AG10803 (cell line): ENCODE measurements at regions not wholly inside any gene's neighbourhood (a gene's known extent, or its start where the extent isn't known, plus 50 kb on each side); places are given as distances from the start of the nearest gene placed in this dataset.

Source experiments
- DNase-seq: peaks from one replicate; pipeline ENCODE4 v3.0.0; 2010; ENCODE audit warnings: low read depth
- H3K4me3 ChIP-seq: 2 replicates; pipeline ENCODE4 v1.5.1; 2011; ENCODE audit warnings: mild to moderate bottlenecking, low read length, control low read depth
- TF ChIP-seq, protein P1 (sequence below): conservative IDR thresholded peaks from 2 replicates; pipeline ENCODE4 v1.5.1; 2011; ENCODE audit warnings: mild to moderate bottlenecking, low read length, control low read depth, inconsistent platforms

DNA sequence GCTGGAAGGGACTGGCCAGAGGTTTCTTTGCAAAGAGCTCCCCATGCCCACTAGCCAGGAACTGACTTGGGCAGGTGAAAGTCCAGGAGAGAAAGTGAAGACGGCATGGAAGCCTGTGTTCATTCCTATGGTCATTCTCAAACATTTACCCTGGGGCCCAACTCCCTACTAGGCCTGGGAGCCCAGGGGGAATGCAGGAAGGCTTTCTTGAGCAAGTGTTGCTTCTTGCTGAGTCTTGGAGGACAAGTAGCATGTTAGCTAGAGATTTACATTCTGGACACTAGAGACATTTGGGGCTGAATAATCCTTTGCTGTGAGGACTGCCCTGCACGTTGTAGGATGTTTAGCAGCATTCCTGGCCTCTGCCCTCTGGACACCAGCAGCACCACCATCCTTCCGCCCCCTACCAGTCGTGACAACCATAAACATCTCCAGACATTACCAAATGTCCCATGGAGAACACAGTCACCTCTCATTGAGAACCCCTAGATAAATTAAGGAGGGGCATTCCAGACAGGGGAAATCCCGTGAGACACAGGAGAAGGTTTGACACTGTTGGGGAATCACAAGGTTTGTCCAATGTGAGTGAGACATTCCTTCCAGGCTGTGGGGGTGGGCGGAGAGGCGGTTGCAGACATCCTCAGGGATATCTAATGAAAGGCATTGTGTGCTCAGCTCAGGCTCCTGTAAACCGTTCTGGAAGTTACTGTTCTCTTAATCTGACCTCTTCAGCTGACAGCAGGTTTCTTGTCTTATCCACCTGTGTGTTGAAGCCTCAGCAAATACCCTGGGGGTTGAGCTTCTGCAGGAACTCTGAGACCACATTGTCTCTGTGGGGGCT is 236.2 kb downstream of the TLE3 start:
- H3K4me3 ChIP-seq = no peak overlapping the region
- no peak for DNase-seq
- TF ChIP-seq, protein P1, sequence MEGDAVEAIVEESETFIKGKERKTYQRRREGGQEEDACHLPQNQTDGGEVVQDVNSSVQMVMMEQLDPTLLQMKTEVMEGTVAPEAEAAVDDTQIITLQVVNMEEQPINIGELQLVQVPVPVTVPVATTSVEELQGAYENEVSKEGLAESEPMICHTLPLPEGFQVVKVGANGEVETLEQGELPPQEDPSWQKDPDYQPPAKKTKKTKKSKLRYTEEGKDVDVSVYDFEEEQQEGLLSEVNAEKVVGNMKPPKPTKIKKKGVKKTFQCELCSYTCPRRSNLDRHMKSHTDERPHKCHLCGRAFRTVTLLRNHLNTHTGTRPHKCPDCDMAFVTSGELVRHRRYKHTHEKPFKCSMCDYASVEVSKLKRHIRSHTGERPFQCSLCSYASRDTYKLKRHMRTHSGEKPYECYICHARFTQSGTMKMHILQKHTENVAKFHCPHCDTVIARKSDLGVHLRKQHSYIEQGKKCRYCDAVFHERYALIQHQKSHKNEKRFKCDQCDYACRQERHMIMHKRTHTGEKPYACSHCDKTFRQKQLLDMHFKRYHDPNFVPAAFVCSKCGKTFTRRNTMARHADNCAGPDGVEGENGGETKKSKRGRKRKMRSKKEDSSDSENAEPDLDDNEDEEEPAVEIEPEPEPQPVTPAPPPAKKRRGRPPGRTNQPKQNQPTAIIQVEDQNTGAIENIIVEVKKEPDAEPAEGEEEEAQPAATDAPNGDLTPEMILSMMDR = no peak

DNA sequence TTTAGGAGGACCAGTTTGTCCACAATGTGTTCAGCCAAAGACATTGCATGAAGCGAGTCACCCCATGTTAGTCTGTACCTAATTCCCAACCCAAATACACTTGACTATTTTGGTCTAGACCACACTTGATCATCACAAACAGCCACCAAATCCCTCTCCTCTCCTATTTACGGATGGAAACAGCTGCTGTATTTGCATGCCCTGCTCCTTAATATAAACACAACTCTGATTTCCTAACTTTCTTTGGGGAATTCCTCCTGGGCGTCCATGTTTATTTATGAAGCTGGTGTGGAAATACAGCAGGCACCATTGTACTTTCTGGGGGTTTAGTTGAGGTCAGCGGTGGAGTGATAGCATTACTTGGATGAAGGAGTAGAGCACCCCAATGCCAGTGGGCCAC is 235.2 kb downstream of the TLE3 start:
- DNase-seq = no peak
- TF ChIP-seq, protein P1 = no peak
- no peak overlapping the region for H3K4me3 ChIP-seq

DNA sequence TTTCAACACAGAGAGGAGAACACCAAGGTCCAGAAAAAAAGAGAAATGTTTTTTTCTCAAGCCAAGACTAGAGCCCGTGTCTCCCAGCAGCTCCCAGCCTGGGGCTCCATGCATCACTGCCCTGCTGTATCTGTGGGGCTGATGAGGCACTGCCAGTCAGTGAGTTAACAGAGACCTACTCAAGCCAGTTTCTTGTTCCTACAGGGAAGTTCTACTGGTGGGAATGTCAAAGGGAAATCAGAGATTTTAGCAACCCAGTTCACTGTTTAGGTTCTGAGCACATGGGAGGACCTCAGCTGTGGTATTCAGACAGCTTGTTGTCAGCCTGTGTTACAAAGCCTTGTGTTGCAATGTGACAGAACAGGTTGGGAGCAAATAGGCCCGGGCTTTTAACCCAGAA is 234.3 kb downstream of the TLE3 start:
- TF ChIP-seq, protein P1 = no peak
- DNase-seq = no peak
- no peak overlapping the region for H3K4me3 ChIP-seq

DNA sequence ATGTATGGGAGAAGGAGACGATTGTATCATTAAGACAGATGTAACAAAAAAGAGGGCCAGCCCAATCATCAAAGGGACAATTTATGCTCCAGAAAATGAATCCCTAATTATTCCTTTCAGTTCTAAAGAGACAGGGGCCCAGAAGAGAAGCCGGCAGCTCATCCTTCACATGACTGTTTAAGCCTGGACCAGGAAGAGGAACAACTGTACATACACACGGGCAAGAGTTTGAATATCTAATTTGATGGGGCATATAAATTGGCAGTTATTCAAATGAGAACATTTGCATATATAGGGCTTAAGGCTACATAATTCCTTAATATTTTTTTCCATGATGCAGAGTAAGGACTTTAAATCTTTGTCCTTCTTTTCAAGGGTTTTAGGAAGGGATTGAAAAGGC is 232.3 kb downstream of the TLE3 start:
- TF ChIP-seq, protein P1 = no peak
- H3K4me3 ChIP-seq = no peak overlapping the region
- DNase-seq = no peak

DNA sequence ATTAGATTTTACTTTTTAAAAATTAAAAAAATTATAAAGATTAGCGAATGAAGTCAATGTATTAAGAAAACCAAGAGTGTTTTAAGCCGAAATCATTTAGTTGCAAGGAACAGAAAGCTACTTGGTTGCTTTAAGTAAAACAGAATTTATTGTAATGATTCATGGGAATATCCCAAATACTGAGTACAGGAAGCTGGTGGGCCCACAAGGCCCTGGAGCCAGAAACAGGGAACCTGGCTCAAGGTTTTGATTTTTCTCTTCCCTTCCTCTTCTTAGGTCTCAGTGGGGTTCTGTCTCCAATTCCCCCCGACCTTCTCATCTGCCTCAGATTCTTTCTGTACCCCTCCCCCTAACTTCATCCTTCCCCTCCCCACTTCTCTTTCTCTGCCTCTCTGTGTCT is 229.0 kb downstream of the TLE3 start:
- TF ChIP-seq, protein P1 = no peak
- no peak for DNase-seq
- no peak overlapping the region for H3K4me3 ChIP-seq

DNA sequence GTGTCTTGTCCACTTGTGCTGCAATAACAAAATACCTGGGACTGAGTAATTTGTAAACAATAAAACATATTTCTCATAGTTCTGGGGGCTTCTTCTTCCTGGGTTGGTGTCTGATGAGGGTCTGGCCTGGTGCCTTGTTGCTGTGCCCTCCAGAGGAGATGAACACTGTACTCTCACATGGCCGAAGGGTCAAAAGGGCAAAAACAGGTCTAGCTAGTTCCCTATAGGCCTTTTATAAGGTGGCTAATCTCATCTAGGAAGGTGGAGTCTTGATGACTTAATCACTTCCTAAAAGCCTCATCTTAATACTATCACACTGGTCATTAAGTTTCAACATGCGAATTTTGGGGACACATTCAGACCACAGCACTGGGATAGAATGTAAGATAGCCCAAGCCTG is 228.4 kb downstream of the TLE3 start:
- TF ChIP-seq, protein P1 = no peak
- no peak overlapping the region for H3K4me3 ChIP-seq
- no peak for DNase-seq

DNA sequence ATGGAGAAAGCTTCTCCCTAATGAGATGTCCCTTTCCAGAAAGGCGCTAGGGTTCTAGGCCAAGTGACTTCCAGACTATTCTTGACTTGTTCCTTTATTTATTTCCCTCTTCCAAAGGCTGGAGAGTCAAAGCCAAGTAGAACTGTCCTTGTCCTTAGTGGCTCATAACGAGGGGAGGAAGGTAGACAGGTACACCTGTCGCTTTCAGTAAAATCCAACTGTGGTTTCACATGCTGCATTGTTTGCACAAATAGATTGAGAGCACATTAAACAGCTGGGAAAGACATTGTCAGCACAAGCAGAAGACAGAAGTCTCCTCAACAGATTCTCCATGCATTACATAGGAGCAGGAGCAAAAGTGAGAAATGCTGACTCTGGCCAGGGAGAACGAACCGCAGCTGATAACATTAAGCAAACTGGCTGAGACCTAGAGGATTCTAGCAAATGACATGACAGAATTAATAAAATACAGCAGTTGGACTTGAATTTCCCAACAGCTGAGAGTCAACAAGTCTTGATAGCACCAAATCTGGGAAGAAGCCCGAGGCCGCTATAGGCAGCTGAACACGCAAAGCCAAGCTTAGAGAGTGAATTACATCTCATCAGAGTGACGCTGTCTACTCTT is 227.7 kb downstream of the TLE3 start:
- DNase-seq = no peak
- H3K4me3 ChIP-seq = no peak overlapping the region
- TF ChIP-seq, protein P1 = no peak
